Neural cell (in vitro differentiated cells): ENCODE measurements at regions not wholly inside any gene's neighbourhood (a gene's known extent, or its start where the extent isn't known, plus 50 kb on each side); places are given as distances from the start of the nearest gene placed in this dataset.

Experiments used
- H2AFZ ChIP-seq: fragments of 200-600, 300-800 bp; sonication (generic), shearing (Covaris generic); 2 replicates; pipeline ENCODE4 v1.6.0; 2014; ENCODE audit warnings: low read depth, mild to moderate bottlenecking, antibody characterized with exemption, low read length, moderate library complexity
- H3F3A ChIP-seq: fragments of 200-600 bp; shearing (Covaris generic); 2 replicates; pipeline ENCODE4 v1.6.1; 2016; ENCODE audit warnings: mild to moderate bottlenecking, moderate library complexity, mixed read lengths, antibody characterized with exemption, low read length; ENCODE audit not compliant: insufficient read depth, poor library complexity, severe bottlenecking
- H3K27ac ChIP-seq: fragments of 200-600, 300-800 bp; sonication (generic), shearing (Covaris generic); 2 replicates; pipeline ENCODE4 v1.5.1; 2014; ENCODE audit warnings: mild to moderate bottlenecking, low read length, moderate library complexity
- H3K27me3 ChIP-seq: fragments of 300-800, 200-600 bp; sonication (generic), shearing (Covaris generic); 2 replicates; pipeline ENCODE4 v1.6.0; 2014; ENCODE audit warnings: mild to moderate bottlenecking, low read depth, low read length, moderate library complexity; ENCODE audit not compliant: insufficient read depth
- H3K36me3 ChIP-seq: fragments of 300-800, 200-600 bp; sonication (generic), shearing (Covaris generic); 2 replicates; pipeline ENCODE4 v1.5.1; 2014; ENCODE audit warnings: mild to moderate bottlenecking, antibody characterized with exemption, low read length, moderate library complexity; ENCODE audit not compliant: insufficient read depth
- H3K4me2 ChIP-seq: fragments of 300-800, 200-600 bp; sonication (generic), shearing (Covaris generic); 2 replicates; pipeline ENCODE4 v1.6.0; 2014; ENCODE audit warnings: mild to moderate bottlenecking, low read length
- H3K4me3 ChIP-seq: fragments of 300-800, 200-600 bp; sonication (generic), shearing (Covaris generic); 2 replicates; pipeline ENCODE4 v1.5.1; 2014; ENCODE audit warnings: mild to moderate bottlenecking, low read length, moderate library complexity
- H3K79me2 ChIP-seq: fragments of 200-600 bp; shearing (Covaris generic); replicated peaks from 2 replicates; pipeline ENCODE4 v1.6.0; 2014; ENCODE audit warnings: mild to moderate bottlenecking, low read length, moderate library complexity; ENCODE audit not compliant: insufficient read depth
- H3K9ac ChIP-seq: fragments of 300-800, 200-600 bp; sonication (generic), shearing (Covaris generic); 2 replicates; pipeline ENCODE4 v1.6.1; 2016; ENCODE audit warnings: mild to moderate bottlenecking, low read length, mixed read lengths
- H3K9me2 ChIP-seq: fragments of 200-600 bp; shearing (Covaris generic); 2 replicates; pipeline ENCODE4 v1.6.1; 2016; ENCODE audit warnings: mild to moderate bottlenecking, low read length, mixed read lengths; ENCODE audit not compliant: insufficient read depth
- H3K9me3 ChIP-seq: fragments of 200-600, 300-800 bp; sonication (generic), shearing (Covaris generic); 2 replicates; pipeline ENCODE4 v1.6.1; 2016; ENCODE audit warnings: mild to moderate bottlenecking, mixed run types, low read length, moderate library complexity, mixed read lengths
- H4K20me1 ChIP-seq: fragments of 200-600 bp; shearing (Covaris generic); 2 replicates; pipeline ENCODE4 v1.6.1; 2016; ENCODE audit warnings: mild to moderate bottlenecking, mixed run types; ENCODE audit not compliant: insufficient read depth
- EP300 ChIP-seq: fragments of 450-650 bp; conservative IDR thresholded peaks from 2 replicates; pipeline ENCODE4 v1.6.1; 2014; ENCODE audit warnings: antibody characterized with exemption, mild to moderate bottlenecking, moderate library complexity; ENCODE audit not compliant: poor library complexity, severe bottlenecking
- EZH2 ChIP-seq: fragments of 200-600, 300-800 bp; shearing (Covaris generic), sonication (generic); IDR thresholded peaks from 2 replicates; pipeline ENCODE4 v1.6.1; 2014; ENCODE audit warnings: antibody characterized with exemption, low read length, borderline replicate concordance, mild to moderate bottlenecking; ENCODE audit not compliant: insufficient read depth, poor library complexity, severe bottlenecking
- MXI1 ChIP-seq: fragments of 450-650 bp; conservative IDR thresholded peaks from 2 replicates; pipeline ENCODE4 v1.6.1; 2014; ENCODE audit warnings: antibody characterized with exemption, mild to moderate bottlenecking; ENCODE audit not compliant: poor library complexity, severe bottlenecking
- POLR2AphosphoS5 ChIP-seq: IDR thresholded peaks from 2 replicates; pipeline ENCODE4 v1.6.1; 2012
- RAD21 ChIP-seq: fragments of 450-650 bp; conservative IDR thresholded peaks from 2 replicates; pipeline ENCODE4 v1.6.1; 2014; ENCODE audit warnings: antibody characterized with exemption, mild to moderate bottlenecking, moderate library complexity
- SMC3 ChIP-seq: fragments of 450-650 bp; conservative IDR thresholded peaks from 2 replicates; pipeline ENCODE4 v1.6.1; 2014; ENCODE audit warnings: antibody characterized with exemption, mild to moderate bottlenecking, moderate library complexity; ENCODE audit not compliant: poor library complexity
- TAF1 ChIP-seq: IDR thresholded peaks from 2 replicates; pipeline ENCODE4 v1.6.1; 2012; ENCODE audit warnings: low read depth
- TF ChIP-seq, protein P1 (sequence below): fragments of 450-650 bp; IDR thresholded peaks from 2 replicates; pipeline ENCODE4 v1.5.1; 2014; ENCODE audit warnings: antibody characterized with exemption, mild to moderate bottlenecking, moderate library complexity; ENCODE audit not compliant: poor library complexity, severe bottlenecking
- TF ChIP-seq, protein P2 (sequence below): IDR thresholded peaks from 2 replicates; pipeline ENCODE4 v1.6.1; 2012; ENCODE audit warnings: borderline replicate concordance

DNA sequence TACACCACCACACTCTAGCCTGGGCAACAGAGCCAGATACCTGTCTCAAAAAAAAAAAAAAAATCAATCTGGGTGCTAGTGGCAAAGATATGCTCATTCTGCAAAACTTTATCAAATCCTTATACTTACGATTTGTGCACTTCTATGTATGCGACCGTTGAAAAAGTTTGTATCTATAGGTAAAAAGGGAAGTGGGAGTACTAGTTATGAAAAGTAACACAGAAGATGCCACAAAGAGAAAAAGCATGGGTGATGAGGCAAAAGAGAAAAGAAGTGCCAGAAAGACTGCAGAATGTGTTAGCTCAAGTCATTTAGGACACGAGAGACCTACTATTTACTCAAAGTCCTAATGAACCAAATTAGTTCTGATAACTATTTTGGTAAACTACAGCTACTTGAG is 407.8 kb downstream of the SHQ1 start:
- H3K27me3 ChIP-seq, result no peaks in the 10 kb centered on the region
- TF ChIP-seq EZH2, result no peak
- no peak for TF ChIP-seq RAD21
- TF ChIP-seq, protein P1, sequence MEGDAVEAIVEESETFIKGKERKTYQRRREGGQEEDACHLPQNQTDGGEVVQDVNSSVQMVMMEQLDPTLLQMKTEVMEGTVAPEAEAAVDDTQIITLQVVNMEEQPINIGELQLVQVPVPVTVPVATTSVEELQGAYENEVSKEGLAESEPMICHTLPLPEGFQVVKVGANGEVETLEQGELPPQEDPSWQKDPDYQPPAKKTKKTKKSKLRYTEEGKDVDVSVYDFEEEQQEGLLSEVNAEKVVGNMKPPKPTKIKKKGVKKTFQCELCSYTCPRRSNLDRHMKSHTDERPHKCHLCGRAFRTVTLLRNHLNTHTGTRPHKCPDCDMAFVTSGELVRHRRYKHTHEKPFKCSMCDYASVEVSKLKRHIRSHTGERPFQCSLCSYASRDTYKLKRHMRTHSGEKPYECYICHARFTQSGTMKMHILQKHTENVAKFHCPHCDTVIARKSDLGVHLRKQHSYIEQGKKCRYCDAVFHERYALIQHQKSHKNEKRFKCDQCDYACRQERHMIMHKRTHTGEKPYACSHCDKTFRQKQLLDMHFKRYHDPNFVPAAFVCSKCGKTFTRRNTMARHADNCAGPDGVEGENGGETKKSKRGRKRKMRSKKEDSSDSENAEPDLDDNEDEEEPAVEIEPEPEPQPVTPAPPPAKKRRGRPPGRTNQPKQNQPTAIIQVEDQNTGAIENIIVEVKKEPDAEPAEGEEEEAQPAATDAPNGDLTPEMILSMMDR, result no peak
- no peak for TF ChIP-seq EP300
- no peak for TF ChIP-seq TAF1
- TF ChIP-seq, protein P2, sequence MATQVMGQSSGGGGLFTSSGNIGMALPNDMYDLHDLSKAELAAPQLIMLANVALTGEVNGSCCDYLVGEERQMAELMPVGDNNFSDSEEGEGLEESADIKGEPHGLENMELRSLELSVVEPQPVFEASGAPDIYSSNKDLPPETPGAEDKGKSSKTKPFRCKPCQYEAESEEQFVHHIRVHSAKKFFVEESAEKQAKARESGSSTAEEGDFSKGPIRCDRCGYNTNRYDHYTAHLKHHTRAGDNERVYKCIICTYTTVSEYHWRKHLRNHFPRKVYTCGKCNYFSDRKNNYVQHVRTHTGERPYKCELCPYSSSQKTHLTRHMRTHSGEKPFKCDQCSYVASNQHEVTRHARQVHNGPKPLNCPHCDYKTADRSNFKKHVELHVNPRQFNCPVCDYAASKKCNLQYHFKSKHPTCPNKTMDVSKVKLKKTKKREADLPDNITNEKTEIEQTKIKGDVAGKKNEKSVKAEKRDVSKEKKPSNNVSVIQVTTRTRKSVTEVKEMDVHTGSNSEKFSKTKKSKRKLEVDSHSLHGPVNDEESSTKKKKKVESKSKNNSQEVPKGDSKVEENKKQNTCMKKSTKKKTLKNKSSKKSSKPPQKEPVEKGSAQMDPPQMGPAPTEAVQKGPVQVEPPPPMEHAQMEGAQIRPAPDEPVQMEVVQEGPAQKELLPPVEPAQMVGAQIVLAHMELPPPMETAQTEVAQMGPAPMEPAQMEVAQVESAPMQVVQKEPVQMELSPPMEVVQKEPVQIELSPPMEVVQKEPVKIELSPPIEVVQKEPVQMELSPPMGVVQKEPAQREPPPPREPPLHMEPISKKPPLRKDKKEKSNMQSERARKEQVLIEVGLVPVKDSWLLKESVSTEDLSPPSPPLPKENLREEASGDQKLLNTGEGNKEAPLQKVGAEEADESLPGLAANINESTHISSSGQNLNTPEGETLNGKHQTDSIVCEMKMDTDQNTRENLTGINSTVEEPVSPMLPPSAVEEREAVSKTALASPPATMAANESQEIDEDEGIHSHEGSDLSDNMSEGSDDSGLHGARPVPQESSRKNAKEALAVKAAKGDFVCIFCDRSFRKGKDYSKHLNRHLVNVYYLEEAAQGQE, result no peak
- no peak for TF ChIP-seq MXI1
- TF ChIP-seq SMC3, result no peak
- TF ChIP-seq POLR2AphosphoS5, result no peak
- peaks cover 98% of the 10 kb centered on the region for H3K79me2 ChIP-seq
- no peaks in the 10 kb centered on the region for H3K9me3 ChIP-seq
- no peak overlapping the region for H2AFZ ChIP-seq
- no peak overlapping the region for H3K27ac ChIP-seq
- H3K36me3 ChIP-seq, result no peaks in the 10 kb centered on the region
- H4K20me1 ChIP-seq, result peaks cover 54% of the 10 kb centered on the region
- no peak overlapping the region for H3K4me2 ChIP-seq
- peaks cover 2% of the 10 kb centered on the region for H3K9me2 ChIP-seq
- H3K4me3 ChIP-seq, result no peak overlapping the region
- H3K9ac ChIP-seq, result no peak overlapping the region
- H3F3A ChIP-seq, result no peaks in the 10 kb centered on the region

DNA sequence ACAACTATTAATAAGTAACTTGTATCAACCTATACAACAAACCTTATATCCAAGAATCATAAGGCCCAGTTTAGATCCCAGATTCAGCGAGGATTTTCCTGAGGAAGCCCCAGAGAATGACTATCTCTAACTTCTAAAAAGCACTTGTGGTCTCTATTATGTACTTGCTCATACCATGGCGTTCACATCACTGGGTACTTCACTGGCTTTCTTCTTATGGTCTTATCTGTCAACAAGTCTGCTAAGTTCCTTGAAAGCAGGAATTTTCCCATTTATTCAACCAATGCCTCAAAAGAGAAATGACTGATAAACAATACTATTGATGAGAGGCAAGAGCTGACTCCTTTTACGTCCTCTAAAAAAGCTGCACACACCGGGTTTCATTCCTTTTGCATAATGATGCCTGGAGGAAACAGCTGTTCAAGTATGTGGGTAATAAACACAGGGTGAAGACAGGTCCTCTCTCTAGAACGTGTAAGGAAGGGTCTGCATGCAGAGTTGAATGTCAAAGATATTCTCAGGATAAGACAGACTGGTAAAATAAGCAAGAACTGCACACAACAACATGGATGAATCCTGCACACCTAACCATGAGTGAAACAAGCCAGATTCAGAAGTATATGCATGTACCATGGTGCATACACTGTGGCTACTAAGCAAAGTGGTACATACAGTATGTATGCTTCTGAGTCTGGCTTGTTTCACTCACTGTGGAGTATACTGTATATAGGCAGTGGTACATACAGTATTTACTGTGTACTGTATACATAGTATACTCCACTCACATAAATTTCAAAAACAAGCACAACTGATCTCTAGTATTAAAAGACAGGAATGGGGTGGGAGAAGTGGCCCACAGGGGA is 408.7 kb downstream of the SHQ1 start:
- Histone ChIP-seq H3K4me2 (no peak overlapping the region), H3K27me3 (no peaks in the 10 kb centered on the region), H4K20me1 (peaks cover 49% of the 10 kb centered on the region), H3F3A (no peaks in the 10 kb centered on the region), H3K9me3 (no peaks in the 10 kb centered on the region), H3K9ac (no peak overlapping the region), H3K4me3 (no peak overlapping the region), H3K36me3 (no peaks in the 10 kb centered on the region), H3K79me2 (peaks cover 97% of the 10 kb centered on the region), H2AFZ (no peak overlapping the region), H3K27ac (no peak overlapping the region), H3K9me2 (peaks cover 2% of the 10 kb centered on the region)
- TF ChIP-seq, protein P1, result no peak
- no peak for TF ChIP-seq EZH2
- TF ChIP-seq SMC3, result no peak
- no peak for TF ChIP-seq TAF1
- no peak for TF ChIP-seq MXI1
- TF ChIP-seq POLR2AphosphoS5, result no peak
- TF ChIP-seq EP300, result no peak
- TF ChIP-seq RAD21, result no peak
- TF ChIP-seq, protein P2, result no peak
